ENCODE measurements at regions not wholly inside any gene's neighbourhood (a gene's known extent, or its start where the extent isn't known, plus 50 kb on each side); places are given as distances from the start of the nearest gene placed in this dataset.
"Not testable (repeated sequence)": the region's sequence is repeated elsewhere in the genome, so short reads cannot be mapped to it uniquely, and the experiment has no call there.

- no peak for TF ChIP-seq CTCF (IDR thresholded peaks at IDR 0.05; ENCODE audit: control extremely low read depth, extremely low read depth, low read depth, missing control alignments)
- DNase-seq (ENCODE audit: extremely low spot score) = no peak
- CTCF ChIA-PET = interaction anchor here (0.8 to 1.5 kb wide), 5 partner anchors 13 to 58 kb away, joined by 3 to 4 read pairs (median 3); no protein-coding TSS in a partner anchor
- POLR2A ChIA-PET = no interaction called here
Observed at GRCh38 chr6:11309947-11310665, 77.6 kb upstream of the NEDD9 start.

GRCh38 chr6:11307226-11307625 lies 74.8 kb upstream of the NEDD9 start:
- TF ChIP-seq CTCF (IDR thresholded peaks at IDR 0.05; ENCODE audit: control extremely low read depth, extremely low read depth, low read depth, missing control alignments) = no peak
- POLR2A ChIA-PET = no interaction called here

GRCh38 chr6:11304946-11305345 lies 72.5 kb upstream of the NEDD9 start:
- ChIA-PET POLR2A (no interaction called here), CTCF (no interaction called here)
- no peak for DNase-seq (ENCODE audit: extremely low spot score)
- no peak for TF ChIP-seq CTCF (IDR thresholded peaks at IDR 0.05; ENCODE audit: control extremely low read depth, extremely low read depth, low read depth, missing control alignments)

More at GRCh38 chr6:11307226-11307625, 74.8 kb upstream of the NEDD9 start:
- CTCF ChIA-PET = interaction anchor here (0.9 to 2.2 kb wide), 4 partner anchors 8 to 73 kb away, joined by 3 to 6 read pairs (median 4); no protein-coding TSS in a partner anchor
- no peak for DNase-seq (ENCODE audit: extremely low spot score)

- DNase-seq (ENCODE audit: extremely low spot score); POLR2A ChIA-PET: not testable (repeated sequence)
- CTCF ChIA-PET = interaction anchor here (1.0 kb wide), 1 partner anchor 33 kb away, joined by 3 read pairs; no protein-coding TSS in a partner anchor
Observed at GRCh38 chr6:11299876-11300428, 67.5 kb upstream of the NEDD9 start.

- CTCF ChIA-PET = interaction anchor here (1.0 kb wide), 1 partner anchor 33 kb away, joined by 3 read pairs; no protein-coding TSS in a partner anchor
- DNase-seq (ENCODE audit: extremely low spot score); POLR2A ChIA-PET: not testable (repeated sequence)
Observed at GRCh38 chr6:11299421-11299784, 66.9 kb upstream of the NEDD9 start.

GRCh38 chr6:11298651-11299420 lies 66.4 kb upstream of the NEDD9 start:
- TF ChIP-seq CTCF (IDR thresholded peaks at IDR 0.05; ENCODE audit: control extremely low read depth, extremely low read depth, low read depth, missing control alignments) = no peak
- DNase-seq (ENCODE audit: extremely low spot score) = no peak
- CTCF ChIA-PET = interaction anchor here (1.0 kb wide), 1 partner anchor 34 kb away, joined by 3 read pairs; no protein-coding TSS in a partner anchor

GRCh38 chr6:11297376-11297729 lies 64.9 kb upstream of the NEDD9 start:
- ChIA-PET CTCF (interaction anchor here (1.0 to 1.4 kb wide), 2 partner anchors 19 to 22 kb away, joined by 3 to 4 read pairs; no protein-coding TSS in a partner anchor), POLR2A (no interaction called here)
- no peak for TF ChIP-seq CTCF (IDR thresholded peaks at IDR 0.05; ENCODE audit: control extremely low read depth, extremely low read depth, low read depth, missing control alignments)
- no peak for DNase-seq (ENCODE audit: extremely low spot score)

More at GRCh38 chr6:11298651-11299420, 66.4 kb upstream of the NEDD9 start:
- POLR2A ChIA-PET = no interaction called here

All from GM10248 (cell line).